GM21825 (cell line): ENCODE measurements at regions not wholly inside any gene's neighbourhood (a gene's known extent, or its start where the extent isn't known, plus 50 kb on each side); places are given as distances from the start of the nearest gene placed in this dataset.
"Not testable (repeated sequence)": the region's sequence is repeated elsewhere in the genome, so short reads cannot be mapped to it uniquely, and the experiment has no call there.

Source experiments
- ATAC-seq: cut with Tn5 transposase; IDR thresholded peaks from one replicate; pipeline ENCODE4 v1.9.1; 2021; ENCODE audit warnings: mild to moderate bottlenecking, moderate library complexity; ENCODE audit not compliant: unreplicated experiment

GRCh38 chr4:126386512-126386911, 1071.8 kb downstream of the FAT4 start:
- ATAC-seq = no peak

- ATAC-seq = no peak
Observed at GRCh38 chr4:126395664-126396063, 1080.9 kb downstream of the FAT4 start.

- ATAC-seq = no peak
Observed at GRCh38 chr4:126396121-126396520, 1081.4 kb downstream of the FAT4 start.

GRCh38 chr4:126396703-126397102, 1081.9 kb downstream of the FAT4 start:
- no peak for ATAC-seq

GRCh38 chr4:126404549-126404948, 1089.8 kb downstream of the FAT4 start:
- ATAC-seq = no peak

- no peak for ATAC-seq
Observed at GRCh38 chr4:126405369-126405982, 1090.7 kb downstream of the FAT4 start.

GRCh38 chr4:126409746-126410145, 1095.0 kb downstream of the FAT4 start:
- ATAC-seq = no peak

- no peak for ATAC-seq
Observed at GRCh38 chr4:126411047-126411446, 1096.3 kb downstream of the FAT4 start.

- ATAC-seq = not testable (repeated sequence)
Observed at GRCh38 chr4:126412310-126412709, 1097.6 kb downstream of the FAT4 start.

GRCh38 chr4:126414741-126415140, 1100.0 kb downstream of the FAT4 start:
- no peak for ATAC-seq

GRCh38 chr4:126419266-126419665, 1104.5 kb downstream of the FAT4 start:
- no peak for ATAC-seq

GRCh38 chr4:126427853-126428252, 1113.1 kb downstream of the FAT4 start:
- ATAC-seq = no peak

GRCh38 chr4:126431049-126431448, 1116.3 kb downstream of the FAT4 start:
- ATAC-seq = no peak

GRCh38 chr4:126435491-126435890, 1120.7 kb downstream of the FAT4 start:
- ATAC-seq = no peak

- no peak for ATAC-seq
Observed at GRCh38 chr4:126440297-126440696, 1125.5 kb downstream of the FAT4 start.

GRCh38 chr4:126441173-126442035, 1126.6 kb downstream of the FAT4 start:
- ATAC-seq = no peak

GRCh38 chr4:126445596-126445995, 1130.8 kb downstream of the FAT4 start:
- ATAC-seq = no peak

GRCh38 chr4:126446917-126447316, 1132.2 kb downstream of the FAT4 start:
- ATAC-seq = no peak

- no peak for ATAC-seq
Observed at GRCh38 chr4:126448086-126448845, 1133.5 kb downstream of the FAT4 start.

GRCh38 chr4:126451237-126451873, 1136.6 kb downstream of the FAT4 start:
- no peak for ATAC-seq

GRCh38 chr4:126455865-126456264, 1141.1 kb downstream of the FAT4 start:
- no peak for ATAC-seq
